ENCODE measurements at regions not wholly inside any gene's neighbourhood (a gene's known extent, or its start where the extent isn't known, plus 50 kb on each side); places are given as distances from the start of the nearest gene placed in this dataset.

DNA sequence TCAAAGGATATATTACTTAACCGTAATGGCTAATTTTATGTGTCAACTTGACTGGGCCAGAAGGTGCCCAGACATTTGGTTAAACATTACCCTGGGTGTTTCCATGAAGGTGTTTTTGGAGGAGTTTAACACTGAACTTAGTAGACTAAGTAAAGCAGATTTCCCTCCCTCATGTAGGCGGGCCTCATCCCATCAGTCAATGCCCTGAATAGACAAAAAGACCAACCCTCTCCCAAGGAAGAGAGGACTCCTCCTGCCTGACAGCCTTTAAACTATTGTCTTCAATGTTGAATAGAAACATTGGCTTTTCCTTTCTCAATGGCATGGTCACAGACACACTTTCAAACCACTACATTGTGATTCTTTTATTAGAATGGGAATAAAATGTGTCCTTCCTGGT is 121.9 kb downstream of the SETD4 start:
- no peak for DNase-seq (ENCODE audit: low spot score)

DNA sequence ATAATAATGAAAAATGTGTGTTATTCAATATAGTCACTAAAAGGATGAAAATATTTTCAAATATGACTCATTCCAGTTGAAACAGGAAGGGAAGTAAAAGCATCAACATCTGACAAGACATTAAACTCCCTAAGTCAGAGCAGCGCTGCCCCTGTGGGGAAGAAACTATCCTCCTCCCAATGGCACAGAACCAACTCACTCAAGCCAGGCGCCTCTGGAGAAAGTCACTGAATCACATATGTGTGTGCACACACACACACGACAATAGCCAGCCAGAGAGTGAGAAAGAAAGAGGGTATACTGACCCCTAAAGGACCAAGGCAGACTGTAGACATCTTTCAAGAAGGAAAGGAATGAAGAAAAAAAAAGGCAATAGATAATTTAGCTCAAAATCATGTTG is 126.9 kb downstream of the SETD4 start:
- DNase-seq (ENCODE audit: low spot score) = peak; percentile 48

DNA sequence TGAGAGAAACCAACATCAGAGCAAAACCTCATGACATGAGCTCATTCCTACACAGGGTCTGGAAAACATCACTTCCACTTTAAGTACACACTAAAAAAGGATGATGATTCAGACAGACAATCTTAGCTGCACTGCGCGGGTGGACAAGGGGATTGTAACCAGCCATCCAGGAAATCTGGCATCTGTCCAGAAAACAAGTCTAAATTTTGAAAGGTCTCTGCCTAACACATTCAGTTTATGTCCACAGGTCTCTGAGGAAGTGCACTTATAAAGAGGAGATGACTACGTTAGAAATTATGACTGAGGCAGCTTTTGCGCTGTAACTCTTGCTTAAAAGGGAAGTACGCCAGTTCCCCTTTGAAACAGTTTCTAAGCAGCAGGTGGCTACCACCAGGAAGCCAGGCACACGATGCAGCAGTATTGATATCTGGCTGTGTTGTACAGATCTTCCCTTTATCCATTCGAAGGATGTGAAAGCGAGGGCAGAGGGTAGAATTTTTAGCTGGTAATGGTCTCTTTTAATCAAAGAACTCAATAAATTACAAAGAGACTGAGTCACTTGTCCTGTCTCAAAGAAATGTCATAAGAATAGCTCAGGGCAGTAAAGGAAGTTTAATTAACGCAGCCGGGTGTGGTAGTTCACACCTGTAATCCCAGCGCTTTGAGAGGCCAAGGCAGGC is 128.0 kb downstream of the SETD4 start:
- DNase-seq (ENCODE audit: low spot score) = peak; percentile 45

DNA sequence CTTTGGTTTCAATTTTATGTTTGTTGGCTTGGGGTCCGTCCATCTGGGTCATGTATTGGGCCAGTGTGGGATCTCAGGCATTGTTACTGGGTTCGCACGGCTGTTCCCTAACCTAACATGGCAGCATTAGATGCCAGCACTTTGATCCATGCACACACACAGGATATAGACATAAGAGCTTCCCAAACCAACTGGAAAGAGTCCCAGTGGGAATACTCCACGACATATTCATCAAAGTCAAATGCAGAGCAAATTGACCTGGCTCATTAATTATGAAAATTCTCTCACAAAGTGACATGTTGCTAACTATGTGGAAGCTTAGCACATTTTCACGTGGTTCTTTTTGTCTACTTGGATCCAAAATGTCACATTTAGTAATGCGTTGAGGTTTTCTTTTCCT is 130.4 kb downstream of the SETD4 start:
- DNase-seq (ENCODE audit: low spot score) = no peak

DNA sequence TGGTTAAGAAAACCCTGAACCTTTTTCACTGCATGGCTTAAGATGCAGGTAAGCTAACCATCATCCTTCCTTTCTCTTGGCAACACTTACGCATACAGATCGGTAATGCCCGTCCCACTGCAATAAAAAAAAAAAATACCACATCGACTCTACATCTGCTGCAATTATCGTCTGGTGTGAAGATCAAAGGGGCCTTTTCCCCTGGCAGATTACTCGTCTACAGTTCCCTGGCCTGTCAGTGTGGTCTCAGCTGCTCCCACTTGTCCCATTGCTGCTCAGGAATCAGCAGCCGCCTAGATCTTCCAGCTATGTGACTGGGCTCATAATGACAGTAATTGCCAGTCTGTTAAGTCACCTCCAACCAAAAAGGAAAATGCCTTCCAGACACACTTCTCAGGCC is 133.1 kb downstream of the SETD4 start:
- DNase-seq (ENCODE audit: low spot score) = no peak

DNA sequence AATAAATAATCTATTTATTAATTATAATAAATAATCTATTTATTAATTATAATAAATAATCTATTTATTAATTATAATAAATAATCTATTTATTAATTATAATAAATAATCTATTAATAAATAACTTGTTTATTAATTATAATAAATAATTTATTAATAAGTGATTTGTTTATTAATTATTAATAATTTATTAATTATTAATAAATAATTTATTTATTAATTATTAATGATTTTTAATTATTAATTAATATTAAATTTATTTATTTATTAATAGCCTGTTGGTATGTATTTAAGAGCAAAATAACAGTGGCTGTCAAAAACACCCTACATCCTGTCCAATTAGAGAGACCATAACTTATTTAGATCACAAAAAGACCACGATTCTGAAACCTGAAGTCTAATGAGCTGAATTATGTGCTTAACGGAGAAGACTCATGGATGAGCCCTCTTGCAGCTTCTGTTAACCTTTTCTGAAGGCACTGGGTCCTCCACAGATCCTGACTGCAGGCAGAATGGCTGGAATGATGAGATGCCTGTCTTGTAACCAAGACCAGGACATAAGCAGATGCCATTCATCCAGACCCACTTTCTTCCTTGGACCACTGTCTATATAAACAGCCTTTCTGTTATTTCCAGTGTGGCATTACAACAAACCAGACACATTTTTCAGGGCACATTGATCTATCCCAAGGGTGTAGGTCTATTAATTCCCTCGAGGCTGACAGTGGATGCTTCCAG is 134.2 kb downstream of the SETD4 start:
- DNase-seq (ENCODE audit: low spot score) = no peak

DNA sequence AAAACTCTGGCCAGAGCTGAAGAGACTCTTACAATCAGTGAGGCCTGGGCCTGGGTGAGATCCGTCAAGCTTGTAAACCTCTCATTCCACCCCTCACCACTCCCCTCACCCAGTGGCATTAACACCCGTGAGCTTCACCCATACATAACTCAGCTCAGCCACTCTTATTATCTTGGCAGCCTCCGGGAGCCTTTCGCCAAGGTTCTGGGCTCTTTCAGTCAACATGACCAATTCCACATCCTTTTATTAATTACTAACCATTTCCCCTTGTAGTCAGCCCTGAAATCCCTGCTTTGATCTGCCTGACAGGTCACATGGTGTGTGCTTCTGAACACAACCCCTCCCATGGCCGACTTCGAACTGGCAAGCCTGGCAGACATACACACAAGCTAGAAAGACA is 134.8 kb downstream of the SETD4 start:
- DNase-seq (ENCODE audit: low spot score) = peak; percentile 74

DNA sequence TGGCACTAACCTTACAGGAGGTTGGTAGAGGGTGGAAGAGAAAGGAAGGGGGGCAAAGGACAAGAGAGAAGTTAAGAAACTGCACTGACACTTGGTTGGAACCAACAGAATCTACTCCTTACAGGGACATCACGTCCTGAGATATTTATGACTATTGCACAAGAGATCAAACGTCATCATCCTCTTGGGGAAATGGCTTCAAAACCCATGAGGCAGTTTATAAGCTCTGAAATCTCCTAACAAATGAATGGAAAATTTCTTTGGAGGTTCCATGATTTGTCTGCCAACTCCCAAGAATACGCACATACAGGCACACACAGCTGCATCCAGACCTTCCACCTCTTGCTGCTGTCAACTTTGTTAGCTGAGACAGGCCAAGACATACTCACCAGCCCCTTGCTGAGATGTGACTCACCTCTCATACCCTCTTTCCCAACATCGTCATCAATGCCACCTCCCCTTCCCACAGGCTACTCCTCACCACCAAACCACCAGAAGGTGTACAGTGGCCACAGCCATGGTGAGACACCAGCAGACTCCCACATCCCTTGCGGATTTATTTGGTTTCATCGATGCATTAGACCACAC is 135.5 kb downstream of the SETD4 start:
- no peak for DNase-seq (ENCODE audit: low spot score)

DNA sequence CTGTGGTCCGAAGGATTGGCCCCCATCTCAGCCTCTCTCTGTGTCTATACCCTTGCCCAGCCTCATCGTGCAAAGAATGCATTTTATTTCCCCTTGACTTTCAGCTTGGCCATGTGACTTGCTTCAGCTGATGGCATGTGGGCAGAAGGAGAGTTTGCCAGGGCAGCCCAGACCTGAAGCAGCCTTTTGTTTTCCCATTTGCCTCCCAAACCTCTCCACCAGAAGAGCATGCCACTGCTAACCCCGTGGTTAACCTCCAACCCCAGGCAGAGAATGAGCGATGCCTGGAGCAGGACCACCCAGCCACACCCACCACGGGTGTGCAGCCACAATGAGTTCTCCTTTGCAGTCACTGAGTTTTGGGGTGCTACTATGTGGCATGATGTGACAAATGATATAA is 136.4 kb downstream of the SETD4 start:
- DNase-seq (ENCODE audit: low spot score) = no peak

DNA sequence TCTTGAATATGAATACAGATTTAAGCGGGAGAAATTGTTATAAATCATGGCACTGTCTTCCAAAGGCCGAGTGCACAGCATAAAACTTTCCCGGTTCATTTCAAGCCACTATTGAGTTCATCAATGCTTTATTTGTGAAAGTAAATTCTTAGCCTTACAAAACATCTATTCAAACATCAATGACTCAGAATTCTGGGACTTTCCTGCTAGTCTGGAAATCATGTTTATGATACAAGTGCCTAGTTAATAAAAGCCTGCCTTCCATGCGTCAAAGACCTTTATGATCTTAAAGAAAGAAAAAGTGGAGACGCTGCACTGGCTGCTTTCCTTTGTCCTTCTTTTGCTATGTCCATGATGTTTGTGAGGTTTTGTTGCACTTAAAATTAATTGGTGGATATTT is 137.7 kb downstream of the SETD4 start:
- no peak for DNase-seq (ENCODE audit: low spot score)

DNA sequence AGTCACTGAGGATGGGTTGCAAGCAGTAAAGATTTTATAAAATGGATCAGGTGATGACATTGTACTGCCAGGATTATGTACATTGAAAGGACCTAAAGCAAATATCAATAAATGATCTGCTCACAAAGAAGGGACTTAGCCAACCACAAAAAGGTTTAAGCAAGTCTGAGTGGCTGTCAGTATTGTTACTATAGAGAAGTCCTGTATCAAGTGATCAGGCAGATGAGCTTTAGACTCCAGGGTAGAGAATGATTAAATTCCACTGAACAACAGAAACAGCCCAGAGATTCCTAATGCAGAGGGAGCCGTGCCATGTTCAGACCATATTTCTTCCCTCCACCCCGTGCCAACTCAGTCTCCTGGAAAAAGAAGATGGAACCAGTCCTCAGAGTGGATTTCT is 138.9 kb downstream of the SETD4 start:
- no peak for DNase-seq (ENCODE audit: low spot score)

DNA sequence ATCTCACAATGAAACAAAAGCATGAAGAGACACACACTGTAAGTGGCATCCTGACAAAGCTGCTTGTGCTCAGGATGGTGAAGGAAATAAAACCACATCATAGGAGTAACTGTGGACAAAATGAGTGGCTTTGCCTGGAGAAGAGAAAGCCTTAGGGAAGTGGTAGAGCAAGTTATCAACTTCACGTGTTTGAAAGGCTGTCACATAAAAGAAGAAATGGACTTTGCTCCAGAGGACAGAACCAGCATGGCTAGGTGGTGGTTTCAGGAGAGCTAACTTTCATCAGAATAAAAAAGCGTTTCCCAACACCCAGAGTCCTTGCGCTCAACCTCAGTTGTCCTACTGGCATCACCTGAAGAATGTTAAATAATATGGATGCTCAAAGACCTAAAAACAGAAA is 139.9 kb downstream of the SETD4 start:
- DNase-seq (ENCODE audit: low spot score) = peak; percentile 24

DNA sequence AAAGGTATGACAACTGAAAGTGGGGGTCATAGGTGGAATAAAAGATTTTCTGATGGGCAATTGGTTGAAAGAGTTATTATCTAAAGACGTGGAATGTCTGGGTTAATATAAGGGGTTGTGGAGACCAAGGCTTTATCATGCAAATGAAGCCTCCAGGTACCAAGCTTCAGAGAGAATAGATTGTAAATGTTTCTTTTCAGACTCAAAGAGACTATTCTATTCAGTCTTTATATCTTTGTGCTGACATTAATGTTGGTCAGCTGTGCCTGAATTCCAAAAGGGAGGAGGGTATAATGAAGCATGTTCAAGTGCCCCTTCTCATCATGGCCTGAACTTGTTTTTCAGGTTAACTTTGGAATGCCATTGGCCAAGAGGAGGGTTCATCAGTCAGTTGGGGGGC is 145.3 kb downstream of the SETD4 start:
- no peak for DNase-seq (ENCODE audit: low spot score)

DNA sequence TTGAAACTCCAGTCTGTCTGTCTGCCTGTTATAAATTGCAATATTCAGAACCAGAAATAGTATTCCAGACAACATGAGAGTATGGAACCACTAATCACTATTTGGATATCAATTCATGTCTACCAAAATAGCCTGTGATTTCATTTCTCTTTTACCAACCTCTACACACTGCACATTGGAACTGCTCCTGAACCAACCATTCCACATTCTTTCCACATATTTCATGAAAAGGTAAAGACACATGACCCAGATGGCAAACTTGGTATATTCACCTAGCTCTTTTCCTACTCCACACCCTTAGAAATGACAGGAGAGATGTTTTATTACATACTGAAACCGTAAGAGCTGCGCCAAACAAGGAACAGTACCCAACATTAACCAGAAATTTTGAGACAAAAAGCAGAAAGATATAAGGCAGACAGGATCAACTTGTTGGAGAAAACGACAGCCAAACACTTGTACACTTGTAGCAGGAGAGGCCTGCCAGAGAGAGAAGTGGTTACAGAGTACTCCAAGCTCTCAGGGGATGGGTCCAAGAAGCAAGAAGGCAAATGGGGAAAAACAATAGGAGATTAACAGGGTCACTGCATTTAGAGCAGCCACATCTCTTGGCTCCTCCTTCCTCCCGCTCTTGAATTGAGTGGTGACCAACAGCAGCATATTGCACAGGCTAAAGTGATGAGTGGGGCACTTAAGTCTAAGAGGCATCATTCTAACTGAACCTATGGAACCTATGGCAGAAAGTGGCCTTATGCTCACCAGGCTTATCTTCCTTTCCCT is 148.7 kb downstream of the SETD4 start:
- DNase-seq (ENCODE audit: low spot score) = no peak

DNA sequence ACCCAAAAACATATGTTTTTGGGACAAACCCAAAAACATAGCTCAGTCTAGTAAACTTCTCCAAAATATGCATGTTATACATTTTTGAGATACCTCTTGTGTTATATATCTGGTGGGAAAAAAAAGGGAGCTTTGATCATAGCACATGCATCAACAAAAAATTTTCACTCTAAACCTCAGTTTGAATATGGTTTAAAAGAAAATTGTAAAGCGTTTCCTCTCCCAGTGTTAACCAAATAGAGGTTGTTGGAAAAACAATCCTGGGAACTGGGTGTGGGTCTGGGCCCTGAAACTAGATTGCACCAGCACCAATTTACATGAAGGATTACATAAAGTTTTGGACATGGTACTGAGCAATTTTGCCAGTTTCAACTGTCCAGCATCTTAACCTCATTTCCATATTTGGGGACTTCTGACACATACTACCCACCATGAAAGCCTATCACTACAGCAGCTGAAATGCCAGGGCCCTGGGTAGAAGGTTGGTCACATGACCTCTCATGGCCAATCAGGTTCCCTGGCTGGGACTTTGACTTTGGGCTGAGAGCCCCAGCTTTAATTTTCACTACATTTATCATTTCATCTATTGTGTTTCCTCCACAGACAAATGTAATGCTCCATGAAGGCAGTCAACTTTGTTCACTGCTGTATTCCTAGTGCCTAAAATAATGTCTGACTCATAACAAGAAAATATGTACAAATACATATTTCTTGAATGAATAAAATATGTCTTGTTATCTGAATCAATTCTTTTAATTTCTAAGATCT is 150.7 kb downstream of the SETD4 start:
- DNase-seq (ENCODE audit: low spot score) = no peak

DNA sequence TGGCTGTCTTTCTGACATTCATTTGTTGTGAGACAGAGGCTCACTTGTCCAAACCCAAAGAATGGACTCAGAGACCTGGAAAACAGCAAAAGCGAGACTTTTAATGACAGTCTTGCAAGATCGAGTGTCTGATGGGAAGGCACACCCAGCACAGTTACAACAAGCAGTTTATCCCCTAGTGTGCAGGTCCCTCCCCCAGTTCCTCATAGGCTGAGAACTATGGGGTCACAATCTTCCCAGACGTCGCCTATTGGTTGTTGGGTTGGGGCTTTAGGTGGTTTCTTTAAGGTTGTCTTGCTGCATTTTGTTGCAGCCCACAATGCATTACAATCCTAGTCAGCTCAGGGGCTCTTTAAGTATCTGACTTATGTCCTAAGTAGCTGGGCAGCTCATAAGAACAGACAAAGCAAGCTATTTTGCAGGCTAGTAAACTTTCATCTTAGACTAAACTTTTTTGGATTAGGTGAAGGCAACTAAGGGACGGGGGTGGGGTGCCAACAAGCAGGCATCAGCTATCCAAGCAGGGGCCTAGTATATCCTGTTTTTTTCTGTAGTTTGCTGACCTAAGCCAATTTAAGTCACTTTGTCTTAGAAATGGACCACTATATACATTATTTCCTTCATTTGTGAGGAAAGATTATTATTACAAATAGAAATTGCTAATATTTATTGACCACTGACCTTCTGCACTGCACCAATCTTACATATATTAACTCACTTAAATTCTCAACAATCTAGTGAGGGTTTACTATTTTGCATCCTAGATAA is 151.8 kb downstream of the SETD4 start:
- DNase-seq (ENCODE audit: low spot score) = no peak

DNA sequence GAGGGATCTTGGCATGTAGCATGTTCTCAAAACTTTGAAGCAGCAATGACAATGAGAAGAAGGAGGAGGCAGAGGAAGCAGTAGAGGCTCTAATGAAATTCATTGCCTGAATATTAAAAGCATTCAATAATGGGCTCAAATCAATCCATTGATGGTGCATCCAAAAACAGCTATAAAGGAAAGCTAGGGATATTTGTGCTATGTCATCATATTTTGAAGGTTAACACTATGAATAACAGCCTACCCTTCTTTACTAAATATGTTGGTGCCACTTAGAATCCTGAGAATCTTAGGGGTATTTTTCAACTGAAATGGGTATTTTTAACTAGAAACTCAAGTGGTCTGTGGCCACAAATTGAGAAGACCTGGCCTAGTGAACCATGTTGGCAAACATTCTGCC is 153.7 kb downstream of the SETD4 start:
- no peak for DNase-seq (ENCODE audit: low spot score)

DNA sequence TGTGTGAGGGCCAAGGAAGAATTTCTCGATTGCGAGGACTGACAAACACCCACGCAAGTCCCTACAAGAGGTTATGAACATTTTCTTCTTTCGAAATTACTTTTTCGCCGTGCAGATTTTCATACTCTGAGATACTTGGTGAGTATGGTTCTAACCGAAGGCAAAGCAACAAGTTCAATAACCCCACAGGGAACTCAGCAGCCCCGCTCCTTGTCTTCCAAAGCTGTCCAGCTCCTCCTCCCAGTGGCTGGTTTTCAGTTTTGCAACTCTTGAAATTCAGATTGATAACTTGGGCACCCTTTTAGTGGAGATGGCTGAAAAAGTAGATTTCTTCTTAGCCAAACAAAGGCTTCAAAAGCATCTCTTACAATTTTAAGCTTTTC is 154.4 kb downstream of the SETD4 start:
- DNase-seq (ENCODE audit: low spot score) = no peak

DNA sequence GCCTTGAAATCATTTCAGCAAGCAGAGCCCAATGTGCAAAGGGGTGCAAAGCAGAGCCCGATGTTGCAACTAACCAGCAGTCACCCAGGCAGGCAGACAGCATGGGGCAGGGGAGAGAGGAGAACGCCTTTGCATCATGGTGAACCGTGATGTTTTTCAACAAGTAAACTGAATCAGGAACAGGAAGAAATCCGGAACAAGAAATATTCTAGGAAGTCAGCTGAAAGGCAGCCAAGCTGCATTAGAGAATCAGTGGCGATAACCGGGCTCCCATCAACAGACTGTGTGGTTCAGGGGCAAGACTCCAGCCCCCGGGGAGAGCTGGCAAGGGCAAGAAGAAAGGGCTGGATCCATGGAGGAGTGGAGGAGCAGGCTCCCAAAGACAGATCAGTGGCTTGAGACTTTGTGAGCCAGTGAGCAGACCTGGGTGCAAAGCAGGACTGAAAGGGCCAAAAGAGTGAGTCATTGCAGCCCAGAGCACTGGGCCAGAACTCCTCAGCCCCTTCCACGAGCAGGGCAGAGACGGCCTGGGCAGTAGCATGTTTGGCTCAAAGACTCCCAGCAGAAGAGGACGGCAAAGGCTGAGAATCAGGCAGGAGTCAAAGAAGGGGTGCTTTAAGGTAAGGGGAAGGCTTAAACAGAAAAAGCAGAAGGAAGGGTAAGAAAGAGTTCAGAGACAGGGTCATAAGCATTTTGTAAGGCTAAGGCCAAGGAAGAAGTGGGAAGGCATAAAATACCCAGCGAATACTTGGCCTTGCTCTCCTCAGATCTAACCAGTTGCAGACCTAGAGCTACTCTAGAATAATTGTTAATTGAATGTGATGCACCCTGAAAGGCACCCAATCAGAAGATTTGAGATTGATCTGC is 155.0 kb downstream of the SETD4 start:
- DNase-seq (ENCODE audit: low spot score) = no peak

DNA sequence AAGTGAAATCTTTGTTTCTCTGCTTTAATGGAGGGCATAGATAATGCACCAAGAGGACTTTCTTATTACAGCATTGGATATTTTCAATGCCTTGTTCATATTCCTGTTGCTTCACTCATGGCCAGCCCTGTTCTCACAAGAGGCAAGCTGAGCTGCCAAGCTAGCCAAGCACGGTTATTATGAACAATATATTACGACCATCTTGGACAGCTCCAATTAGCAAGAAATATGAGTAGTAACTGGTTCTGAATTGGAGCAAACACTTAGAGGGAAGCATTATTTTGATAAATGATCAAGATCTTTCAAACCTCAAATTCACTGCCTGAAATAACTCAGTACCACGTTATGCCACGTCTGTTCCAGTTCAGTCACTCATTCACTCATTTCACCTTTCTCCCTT is 159.8 kb downstream of the SETD4 start:
- DNase-seq (ENCODE audit: low spot score) = no peak

Measured in mucosa of gallbladder (tissue), 1 donor.